Progenitor cell of endocrine pancreas (in vitro differentiated cells): ENCODE measurements at regions not wholly inside any gene's neighbourhood (a gene's known extent, or its start where the extent isn't known, plus 50 kb on each side); places are given as distances from the start of the nearest gene placed in this dataset.

ENCODE experiments used
- DNase-seq: peaks from one replicate; pipeline ENCODE4 v3.0.0; 2021; ENCODE audit warnings: low spot score; ENCODE audit not compliant: unreplicated experiment
- H3K27ac Mint-ChIP-seq: 2 replicates; pipeline ENCODE4 v1.8.0; 2021; ENCODE audit warnings: mild to moderate bottlenecking, moderate library complexity, mixed read lengths
- H3K27me3 Mint-ChIP-seq: 2 replicates; pipeline ENCODE4 v1.8.0; 2021; ENCODE audit warnings: mixed read lengths
- H3K36me3 Mint-ChIP-seq: 2 replicates; pipeline ENCODE4 v1.8.0; 2022; ENCODE audit warnings: mixed read lengths; ENCODE audit not compliant: insufficient read depth
- H3K4me1 Mint-ChIP-seq: 2 replicates; pipeline ENCODE4 v1.8.0; 2021; ENCODE audit warnings: low read depth, mixed read lengths
- H3K4me3 Mint-ChIP-seq: 2 replicates; pipeline ENCODE4 v1.8.0; 2021; ENCODE audit warnings: low read depth, mild to moderate bottlenecking, moderate library complexity, mixed read lengths
- H3K9me3 Mint-ChIP-seq: 2 replicates; pipeline ENCODE4 v1.8.0; 2021; ENCODE audit warnings: low read depth, mixed read lengths
- TF ChIP-seq, protein P1 (sequence below): fragments of 200-600 bp; sonication (generic); IDR thresholded peaks from one replicate; pipeline ENCODE4 v1.5.0; 2021; ENCODE audit warnings: antibody characterized with exemption, mild to moderate bottlenecking; ENCODE audit not compliant: unreplicated experiment

DNA sequence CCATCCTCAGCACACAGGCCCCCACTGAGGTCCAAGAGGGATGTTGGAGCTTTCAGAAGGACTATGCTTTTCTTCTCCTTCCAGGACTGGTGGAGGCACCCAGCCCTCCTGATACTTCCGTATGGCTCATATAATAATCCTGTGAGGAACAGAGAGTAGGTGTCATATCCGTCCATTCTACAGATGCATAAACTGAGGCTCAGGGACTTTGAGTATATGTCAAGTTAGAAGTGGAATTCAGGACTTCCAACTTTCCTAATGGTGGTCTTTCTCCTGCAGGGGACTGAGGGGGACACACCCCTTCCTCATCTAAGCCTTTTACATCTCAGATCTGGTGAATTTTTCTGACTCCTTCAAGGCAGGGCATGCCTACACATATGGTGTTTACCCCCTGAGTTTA, 153.7 kb downstream of the RPS24 start:
- DNase-seq: no peak
- no peak overlapping the region for H3K4me3 Mint-ChIP-seq
- H3K36me3 Mint-ChIP-seq: no peaks in the 10 kb centered on the region
- TF ChIP-seq, protein P1, sequence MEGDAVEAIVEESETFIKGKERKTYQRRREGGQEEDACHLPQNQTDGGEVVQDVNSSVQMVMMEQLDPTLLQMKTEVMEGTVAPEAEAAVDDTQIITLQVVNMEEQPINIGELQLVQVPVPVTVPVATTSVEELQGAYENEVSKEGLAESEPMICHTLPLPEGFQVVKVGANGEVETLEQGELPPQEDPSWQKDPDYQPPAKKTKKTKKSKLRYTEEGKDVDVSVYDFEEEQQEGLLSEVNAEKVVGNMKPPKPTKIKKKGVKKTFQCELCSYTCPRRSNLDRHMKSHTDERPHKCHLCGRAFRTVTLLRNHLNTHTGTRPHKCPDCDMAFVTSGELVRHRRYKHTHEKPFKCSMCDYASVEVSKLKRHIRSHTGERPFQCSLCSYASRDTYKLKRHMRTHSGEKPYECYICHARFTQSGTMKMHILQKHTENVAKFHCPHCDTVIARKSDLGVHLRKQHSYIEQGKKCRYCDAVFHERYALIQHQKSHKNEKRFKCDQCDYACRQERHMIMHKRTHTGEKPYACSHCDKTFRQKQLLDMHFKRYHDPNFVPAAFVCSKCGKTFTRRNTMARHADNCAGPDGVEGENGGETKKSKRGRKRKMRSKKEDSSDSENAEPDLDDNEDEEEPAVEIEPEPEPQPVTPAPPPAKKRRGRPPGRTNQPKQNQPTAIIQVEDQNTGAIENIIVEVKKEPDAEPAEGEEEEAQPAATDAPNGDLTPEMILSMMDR: no peak
- H3K4me1 Mint-ChIP-seq: peaks cover 6% of the 10 kb centered on the region
- no peak overlapping the region for H3K27ac Mint-ChIP-seq
- H3K27me3 Mint-ChIP-seq: peaks cover 24% of the 10 kb centered on the region
- no peaks in the 10 kb centered on the region for H3K9me3 Mint-ChIP-seq

DNA sequence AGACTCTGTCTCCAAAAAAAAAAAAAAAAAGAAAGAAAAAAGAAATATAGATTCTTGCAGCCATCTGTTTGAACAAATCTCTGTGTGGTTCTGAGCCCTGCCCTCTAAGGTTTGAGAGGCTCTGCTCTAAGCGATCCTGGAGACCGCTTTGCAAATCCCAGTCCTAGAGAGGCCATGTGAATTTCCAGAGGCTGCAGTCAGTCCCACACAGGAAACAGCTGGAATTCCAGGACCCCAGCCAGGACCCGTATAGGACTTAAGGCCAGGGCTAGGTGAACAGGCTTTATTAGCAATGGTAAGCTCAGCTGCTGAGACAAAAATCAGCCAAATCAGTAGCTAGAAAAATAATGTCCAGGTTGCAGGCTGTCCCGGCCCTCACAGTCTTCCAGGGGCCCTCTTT, 154.8 kb downstream of the RPS24 start:
- Mint-ChIP-seq H3K9me3 (peaks cover 3% of the 10 kb centered on the region), H3K36me3 (no peaks in the 10 kb centered on the region), H3K4me3 (no peak overlapping the region), H3K27me3 (peaks cover 18% of the 10 kb centered on the region), H3K27ac (no peak overlapping the region), H3K4me1 (peaks cover 6% of the 10 kb centered on the region)
- DNase-seq: no peak
- TF ChIP-seq, protein P1: no peak

DNA sequence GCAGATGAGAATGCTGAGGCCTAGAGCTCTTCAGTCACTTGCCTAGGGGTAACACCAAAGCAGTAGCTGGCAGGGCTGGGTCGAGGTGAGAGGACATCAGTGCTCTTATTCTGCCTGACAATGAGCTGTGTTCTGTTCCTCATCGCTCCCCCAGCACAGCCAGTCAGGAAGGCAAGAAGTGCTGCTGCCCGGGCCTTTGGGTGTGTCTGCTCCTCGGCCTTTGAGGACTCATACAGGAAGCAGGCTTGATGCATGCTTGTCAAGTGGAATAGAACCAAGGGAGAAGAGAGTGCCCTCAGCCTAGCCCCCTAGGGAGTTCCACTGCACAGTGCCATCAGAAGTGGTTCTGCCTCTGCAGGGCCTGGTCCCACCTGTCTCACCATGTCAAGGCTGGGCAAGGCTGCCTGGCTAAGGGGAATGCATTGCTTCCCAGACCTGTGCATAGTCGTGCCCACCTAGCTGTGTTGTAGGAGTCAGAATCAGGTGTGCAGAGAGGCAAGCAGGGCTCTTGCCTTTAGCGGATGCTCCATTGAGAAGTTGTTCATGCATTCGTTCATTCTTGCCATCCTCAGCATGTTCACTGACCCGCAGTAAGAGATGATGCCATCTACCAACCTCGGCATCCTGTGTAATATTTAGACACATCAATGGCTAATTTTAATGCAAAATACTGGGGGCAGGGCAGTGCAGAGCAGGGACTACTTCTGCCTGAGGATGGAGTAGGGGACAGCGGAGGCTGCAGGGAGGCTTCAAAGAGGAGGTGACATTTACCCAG, 156.6 kb downstream of the RPS24 start:
- Mint-ChIP-seq H3K36me3 (no peaks in the 10 kb centered on the region), H3K4me1 (peaks cover 6% of the 10 kb centered on the region), H3K4me3 (no peak overlapping the region), H3K27ac (no peak overlapping the region), H3K27me3 (peaks cover 18% of the 10 kb centered on the region), H3K9me3 (peaks cover 3% of the 10 kb centered on the region)
- no peak for DNase-seq
- TF ChIP-seq, protein P1: no peak

DNA sequence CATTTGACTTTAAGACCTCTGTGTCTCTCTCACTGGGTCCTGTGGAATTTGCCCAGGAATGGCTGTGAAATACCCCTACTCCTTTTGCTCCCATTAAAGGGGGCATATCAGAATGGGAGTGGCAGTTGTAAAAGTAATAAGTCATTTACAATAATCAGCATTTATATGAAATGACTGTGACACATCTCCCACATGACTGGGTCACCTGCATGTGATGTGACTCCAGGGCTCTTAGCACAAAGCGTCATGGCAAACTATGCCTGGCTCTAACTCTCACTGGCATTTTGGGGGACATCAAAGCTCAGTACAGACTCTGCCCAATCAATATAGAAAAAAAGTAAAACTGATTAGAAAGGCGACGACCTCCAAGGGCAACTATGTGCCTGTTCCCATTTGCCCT, 157.6 kb downstream of the RPS24 start:
- no peak overlapping the region for H3K4me3 Mint-ChIP-seq
- H3K27me3 Mint-ChIP-seq: peaks cover 18% of the 10 kb centered on the region
- no peaks in the 10 kb centered on the region for H3K36me3 Mint-ChIP-seq
- TF ChIP-seq, protein P1: no peak
- H3K4me1 Mint-ChIP-seq: peaks cover 6% of the 10 kb centered on the region
- H3K9me3 Mint-ChIP-seq: peaks cover 3% of the 10 kb centered on the region
- no peak overlapping the region for H3K27ac Mint-ChIP-seq
- no peak for DNase-seq

DNA sequence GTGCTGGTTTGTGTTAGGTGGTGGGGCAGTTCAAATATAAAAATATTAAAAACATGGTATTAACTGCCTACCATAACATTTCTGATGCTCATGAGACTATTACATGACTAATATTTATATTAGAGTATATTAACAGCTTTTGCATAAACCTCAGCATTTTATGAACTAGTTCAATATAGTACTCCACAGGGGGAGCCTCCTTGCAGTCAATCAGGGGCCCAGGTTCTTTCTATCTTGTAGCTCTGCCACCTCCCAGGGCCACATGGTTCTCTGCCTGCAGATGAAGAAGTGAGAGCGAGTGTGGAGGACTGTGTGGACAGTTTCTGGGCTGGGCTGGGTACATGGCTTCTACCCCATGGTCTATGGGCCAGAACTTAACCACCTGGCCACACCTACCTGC, 159.5 kb downstream of the RPS24 start:
- H3K27me3 Mint-ChIP-seq: peaks cover 18% of the 10 kb centered on the region
- no peak overlapping the region for H3K4me3 Mint-ChIP-seq
- no peak overlapping the region for H3K27ac Mint-ChIP-seq
- TF ChIP-seq, protein P1: no peak
- H3K36me3 Mint-ChIP-seq: no peaks in the 10 kb centered on the region
- no peak for DNase-seq
- H3K9me3 Mint-ChIP-seq: peaks cover 3% of the 10 kb centered on the region
- peaks cover 6% of the 10 kb centered on the region for H3K4me1 Mint-ChIP-seq
